Left renal cortex interstitium (tissue), 4 donors: ENCODE measurements at regions not wholly inside any gene's neighbourhood (a gene's known extent, or its start where the extent isn't known, plus 50 kb on each side); places are given as distances from the start of the nearest gene placed in this dataset.

Experiments used
- DNase-seq, 4 donors: peaks; one replicate each; pipeline ENCODE4 v3.0.0-alpha.2; 2013; ENCODE audit warnings: low read depth in 4 of 4, low spot score in 2 of 4, missing footprints in 1 of 4

DNA sequence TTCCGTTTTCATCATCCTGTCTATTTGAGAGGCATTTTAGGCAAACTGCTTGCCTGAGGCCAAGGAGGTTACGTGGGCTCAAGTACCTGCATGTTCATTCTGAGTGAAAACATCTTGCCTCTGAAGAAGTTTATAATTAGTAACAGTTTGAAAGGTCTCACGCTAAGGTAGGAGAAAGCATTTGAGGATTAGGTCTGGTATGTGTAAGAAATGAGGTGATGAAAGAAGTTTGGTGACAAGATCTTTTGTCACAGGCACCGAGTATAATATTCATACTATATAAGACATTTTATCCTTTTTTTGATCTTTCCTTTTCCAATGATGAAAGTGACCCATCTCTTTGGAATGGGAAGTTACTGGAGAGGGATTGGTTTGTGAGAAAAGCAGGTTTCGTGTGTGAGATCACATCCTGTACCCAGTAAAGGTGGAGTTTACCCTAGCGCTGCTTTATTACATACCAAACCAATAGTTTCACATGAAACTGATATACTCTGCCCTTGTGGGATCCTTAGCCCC, 98.7 kb upstream of the PDC start:
- no peak for DNase-seq

DNA sequence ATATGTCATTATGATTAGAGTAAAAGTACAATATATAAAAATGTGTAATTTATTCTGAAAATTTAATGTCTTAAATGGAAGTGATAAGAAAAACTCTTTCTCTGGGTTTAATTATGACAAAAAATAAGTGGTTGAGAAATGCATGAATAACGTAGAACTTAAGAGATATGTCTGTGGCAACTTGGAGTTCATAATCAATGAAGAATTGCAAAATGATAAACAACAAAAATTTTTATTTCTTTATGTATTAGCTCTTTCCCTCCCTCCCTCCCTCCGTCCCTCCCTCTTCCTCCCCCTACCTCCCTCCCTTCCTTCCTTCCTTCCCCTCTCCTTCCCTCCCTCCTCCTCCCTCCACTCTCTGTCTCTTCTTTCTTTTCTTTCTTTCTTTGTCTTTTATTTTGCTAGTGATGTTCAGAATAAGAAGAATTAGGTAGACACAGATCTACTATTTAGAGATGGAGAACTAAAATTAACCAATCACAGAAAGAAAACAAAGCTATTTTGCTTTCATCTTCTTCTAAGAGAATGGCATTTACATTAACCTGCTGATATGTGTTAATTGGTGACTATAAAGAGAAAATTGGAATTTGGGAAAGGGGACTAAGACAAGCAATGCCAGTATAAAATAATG, 96.3 kb upstream of the PDC start:
- DNase-seq: no peak

DNA sequence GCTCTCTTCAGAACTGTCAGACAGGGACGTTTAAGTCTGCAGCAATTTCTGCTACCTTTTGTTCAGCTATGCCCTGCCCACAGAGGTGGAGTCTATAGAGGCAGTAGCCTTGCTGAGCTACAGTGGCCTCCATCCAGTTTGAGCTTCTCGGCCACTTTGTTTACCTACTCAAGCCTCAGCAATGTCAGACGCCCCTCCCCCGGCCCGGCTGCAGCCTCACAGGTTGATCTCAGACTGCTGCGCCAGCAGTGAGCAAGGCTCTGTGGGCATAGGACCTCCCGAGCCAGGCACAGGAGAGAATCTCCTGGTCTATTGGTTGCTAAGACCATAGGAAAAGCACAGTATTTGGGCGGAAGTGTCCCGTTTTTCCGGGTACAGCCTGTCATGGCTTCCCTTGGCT, 89.9 kb upstream of the PDC start:
- no peak for DNase-seq

DNA sequence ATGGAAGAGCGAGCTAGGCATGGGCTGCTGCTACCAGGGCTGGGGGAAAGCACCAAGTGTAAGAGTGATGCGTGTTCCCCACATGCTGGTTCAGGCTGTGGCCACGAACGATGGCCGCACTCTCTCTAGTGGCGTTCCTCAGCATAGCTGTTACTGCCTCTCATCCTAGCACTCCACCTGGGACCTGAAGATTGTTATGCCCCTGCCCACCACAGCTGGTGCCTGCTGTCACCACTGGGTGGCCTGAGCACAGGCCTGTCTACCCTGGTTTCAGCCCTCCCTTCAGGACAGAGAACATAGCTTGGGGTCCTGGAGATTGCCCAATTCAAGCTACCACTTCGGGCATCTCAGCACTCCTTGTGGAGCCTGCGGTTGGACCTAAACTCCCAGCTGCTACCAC, 80.1 kb upstream of the PDC start:
- DNase-seq: no peak

DNA sequence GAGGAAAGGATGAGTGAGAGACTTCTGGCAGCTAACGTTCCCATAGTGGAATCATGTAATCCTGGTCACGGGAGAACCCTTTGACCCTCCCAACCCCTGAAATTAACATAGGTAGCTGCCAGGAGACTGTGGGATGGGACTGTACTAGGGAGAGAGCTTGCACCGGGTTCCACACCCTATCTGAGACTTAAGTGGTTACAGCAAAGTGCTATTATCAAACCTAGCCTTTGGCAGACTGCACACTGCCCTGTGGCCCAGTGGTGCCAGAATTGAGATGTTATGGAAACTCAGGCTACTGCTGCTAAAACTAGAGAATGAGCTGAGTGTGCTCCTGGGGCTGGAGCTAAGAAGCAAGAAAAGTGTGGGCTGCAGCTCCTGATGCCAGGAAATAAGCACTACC, 79.6 kb upstream of the PDC start:
- no peak for DNase-seq

DNA sequence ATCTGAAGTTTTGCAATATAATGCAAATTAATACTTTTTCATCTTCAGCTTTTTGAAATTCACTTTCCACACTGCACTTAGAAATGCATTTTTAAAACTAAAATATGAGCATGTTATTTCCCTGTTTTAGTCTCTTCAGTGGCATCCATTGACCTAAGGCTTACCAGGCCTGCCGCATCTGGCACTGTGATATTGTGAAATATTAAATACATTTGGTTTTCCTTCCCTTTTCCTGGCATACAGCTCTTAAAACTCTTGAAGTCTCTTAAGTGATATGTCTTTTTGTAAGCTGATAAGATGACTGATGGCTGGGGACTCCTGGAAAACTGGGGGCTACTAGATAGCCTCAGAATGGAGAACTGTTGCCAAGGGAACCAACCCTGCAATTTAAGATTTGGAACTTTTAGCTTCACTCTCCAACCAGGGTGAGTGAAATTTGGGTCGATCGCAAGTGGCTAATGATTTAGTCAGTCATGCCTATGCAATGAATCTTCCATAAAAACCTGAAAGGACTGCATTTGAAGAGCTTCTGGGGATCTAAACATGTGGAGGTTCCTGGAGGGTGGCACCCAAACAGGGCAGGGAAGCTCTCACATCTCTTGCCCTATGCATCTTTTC, 75.5 kb upstream of the PDC start:
- no peak for DNase-seq

DNA sequence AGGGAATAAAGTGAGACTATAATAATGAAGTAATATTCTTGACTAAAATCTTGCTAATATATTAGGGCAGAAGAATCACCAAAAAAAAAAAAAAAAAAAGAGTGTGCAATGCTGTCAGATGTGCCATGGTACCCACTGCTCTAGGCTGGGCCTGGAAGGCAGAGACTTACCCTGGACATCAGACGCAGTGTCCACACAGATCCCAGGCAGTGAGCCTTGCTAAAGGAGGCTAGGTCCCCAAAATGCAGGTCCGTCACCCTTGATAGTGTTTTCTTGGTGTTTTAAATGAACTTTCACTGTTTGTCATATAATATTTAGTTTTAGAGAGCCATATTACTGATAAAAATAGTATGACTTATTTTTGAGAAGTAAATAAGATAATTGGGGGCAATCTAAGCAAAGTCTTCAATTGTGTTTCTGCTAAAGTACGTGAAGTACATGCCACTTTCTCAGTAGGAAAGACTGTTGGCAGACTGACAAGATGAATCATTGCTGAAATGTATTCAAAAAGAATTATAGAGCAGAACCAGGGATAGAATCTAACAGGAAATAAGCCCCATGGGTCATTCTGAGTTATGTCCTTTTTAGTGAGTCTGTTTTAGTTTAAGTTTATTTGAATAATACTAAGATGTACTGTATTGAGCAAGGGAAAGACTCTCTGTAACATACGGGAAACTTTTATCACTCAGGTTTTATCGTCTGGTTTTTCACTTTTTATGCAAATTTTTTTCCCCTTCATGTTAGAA, 74.6 kb upstream of the PDC start:
- DNase-seq: no peak

DNA sequence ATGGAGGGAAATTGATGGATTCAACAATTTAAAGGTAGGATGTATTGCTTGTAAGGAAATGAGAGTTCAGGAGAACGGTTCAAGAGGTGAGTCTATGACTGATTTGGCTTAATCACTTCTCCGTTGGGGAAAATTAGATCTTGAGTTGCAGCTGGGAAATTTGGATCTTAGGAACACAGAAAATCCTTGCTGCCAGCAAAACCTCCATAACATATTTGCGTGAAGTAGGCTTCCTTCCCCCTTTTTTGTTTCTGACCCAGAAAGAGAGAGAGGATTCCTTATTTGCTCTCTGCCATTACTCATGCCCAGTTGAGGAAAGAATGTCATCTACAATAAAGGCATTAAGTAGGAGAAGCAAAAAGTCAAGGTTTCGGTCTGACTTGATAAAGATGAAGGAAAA, 73.5 kb upstream of the PDC start:
- DNase-seq: no peak

DNA sequence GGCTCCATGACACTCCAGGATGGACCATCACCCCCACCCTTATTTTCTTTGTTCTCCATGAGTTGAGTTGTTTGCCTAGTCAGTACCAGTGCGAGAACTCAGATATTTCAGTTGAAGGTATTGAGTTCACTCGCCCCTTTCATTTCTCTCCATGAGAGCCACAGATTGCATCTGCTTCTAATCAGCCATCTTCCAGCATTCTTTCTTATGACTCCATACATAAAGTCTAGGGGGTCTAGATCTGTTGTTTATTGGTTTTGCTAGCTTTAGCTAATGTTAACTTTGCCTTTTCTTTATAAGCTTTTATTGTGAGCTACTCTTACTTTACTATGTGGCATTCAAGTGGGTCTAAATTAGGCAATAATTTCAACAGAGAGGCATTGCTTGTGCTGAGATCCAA, 71.6 kb upstream of the PDC start:
- DNase-seq: no peak

DNA sequence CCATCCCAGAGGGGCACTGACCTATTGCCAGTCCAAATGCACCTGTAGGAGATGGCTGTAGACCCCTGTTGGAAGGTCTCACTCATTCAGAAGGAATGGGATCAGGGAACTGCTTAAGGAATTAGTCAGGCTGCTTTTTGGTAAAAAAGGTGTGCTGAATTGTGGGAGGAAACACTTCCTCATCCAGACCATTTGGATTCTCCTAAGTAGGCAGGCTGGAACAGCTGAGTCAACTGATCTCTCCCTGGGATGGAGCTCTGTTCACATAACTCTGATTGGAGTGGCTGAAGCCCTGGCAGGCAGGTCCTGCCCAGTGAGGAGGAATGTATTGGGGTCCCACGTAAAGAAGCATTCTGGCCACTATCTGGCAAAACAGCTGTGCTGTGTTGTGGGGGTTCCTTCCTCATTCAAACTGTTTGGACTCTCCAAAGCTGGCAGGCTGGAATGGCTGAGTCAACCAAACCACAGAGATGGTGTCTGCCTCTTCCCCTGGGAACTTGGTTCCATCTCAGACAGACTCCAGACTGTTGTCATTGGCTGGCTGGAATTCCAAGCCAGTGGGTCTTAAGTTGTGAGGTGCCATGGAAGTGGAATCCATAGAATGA, 70.7 kb upstream of the PDC start:
- DNase-seq: no peak

DNA sequence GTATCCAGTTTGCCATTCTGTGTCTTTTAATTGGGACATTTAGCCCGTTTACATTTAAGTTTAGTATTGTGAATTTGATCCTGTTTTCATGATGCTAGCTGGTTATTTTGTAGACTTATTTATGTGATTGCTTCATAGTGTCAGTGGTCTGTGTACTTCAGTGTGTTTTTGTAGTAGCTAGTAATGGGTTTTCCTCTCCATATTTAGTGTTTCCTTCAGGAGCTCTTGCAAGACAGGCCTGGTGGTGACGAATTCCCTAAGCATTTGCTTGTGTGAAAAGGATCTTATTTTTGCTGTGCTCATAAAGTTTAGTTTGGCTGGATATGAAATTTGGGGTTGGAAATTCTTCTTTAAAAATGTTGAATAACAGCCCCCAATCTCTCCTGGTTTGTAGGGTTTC, 69.2 kb upstream of the PDC start:
- DNase-seq: no peak

DNA sequence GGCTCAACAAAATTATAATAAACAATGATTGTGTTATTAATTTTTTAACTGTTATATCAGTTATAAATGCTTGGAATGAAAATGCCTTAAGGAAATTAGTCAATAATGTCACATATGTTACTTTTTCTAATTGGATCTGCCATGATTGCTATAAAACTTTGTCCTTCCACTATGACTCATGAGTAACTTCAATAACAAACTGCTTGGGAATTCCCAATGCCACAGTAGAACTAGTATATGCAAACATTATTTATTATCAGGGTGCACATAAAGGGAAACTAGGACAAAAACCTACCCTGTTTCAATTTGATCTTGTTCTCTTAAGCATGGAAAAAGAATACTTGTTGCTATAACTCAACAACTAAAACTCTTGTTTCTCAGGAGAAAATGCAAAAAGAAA, 59.1 kb upstream of the PDC start:
- no peak for DNase-seq

DNA sequence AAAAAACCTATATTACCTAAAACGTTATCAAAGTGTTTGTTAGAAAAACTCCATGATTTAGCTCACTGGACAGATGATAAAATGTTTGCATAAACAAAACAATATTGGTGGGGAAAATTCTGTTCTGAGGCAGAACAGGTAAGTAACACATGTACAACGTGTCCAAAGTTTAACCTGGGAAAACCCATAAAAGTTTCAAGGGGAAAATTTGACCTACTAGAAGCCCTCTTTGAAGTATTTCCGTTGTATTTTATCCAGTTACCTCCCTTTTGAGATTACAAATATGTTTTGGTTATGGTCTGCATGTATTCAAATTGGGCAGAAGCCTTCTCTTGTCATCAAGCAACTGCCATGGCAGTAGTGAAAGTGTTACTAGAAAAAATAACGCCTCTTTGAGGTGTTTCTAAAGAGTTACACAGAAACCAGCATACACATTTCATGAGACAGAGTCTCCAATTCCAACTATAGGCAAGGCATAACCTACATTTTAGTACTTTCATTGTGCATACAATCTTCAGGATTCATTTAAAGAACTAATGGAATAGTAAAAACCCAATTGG, 58.0 kb upstream of the PDC start:
- DNase-seq: no peak

DNA sequence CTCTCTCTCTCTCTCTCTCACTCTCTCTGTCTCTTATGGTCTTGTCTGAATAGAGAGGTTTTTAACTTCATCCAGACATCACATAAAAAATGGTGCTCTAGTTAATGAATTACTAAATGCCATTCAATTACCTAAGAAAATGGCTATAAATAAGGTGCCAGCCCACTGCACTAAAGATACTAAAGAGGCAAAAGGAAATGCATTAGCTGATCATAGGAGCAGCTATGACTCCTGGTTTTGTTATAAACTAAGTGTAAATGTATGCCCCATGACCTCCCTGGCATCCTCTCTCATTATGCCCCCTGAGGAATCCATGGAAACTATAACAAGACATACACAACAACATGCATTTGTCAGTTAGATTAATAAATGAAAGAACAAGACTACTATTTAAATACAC, 57.5 kb upstream of the PDC start:
- no peak for DNase-seq

DNA sequence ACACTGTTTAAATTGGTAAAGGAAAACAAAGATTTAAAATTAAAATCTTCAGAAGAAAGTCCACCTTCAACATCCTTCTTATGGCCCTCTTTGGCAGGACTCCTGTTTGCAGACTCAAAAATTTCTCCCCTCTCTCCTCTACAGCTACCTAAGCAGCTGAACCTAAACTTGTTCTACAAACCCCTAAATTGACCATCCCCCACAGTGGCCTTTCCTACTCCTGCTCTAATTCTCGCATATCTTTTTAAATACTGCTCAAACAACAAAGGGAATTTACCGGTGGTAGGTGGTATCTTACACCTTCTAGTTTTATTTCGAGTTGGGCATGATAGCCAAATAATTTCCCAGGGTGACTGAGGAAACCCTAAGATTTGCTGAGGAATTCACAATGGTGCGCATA, 53.5 kb upstream of the PDC start:
- DNase-seq: no peak

DNA sequence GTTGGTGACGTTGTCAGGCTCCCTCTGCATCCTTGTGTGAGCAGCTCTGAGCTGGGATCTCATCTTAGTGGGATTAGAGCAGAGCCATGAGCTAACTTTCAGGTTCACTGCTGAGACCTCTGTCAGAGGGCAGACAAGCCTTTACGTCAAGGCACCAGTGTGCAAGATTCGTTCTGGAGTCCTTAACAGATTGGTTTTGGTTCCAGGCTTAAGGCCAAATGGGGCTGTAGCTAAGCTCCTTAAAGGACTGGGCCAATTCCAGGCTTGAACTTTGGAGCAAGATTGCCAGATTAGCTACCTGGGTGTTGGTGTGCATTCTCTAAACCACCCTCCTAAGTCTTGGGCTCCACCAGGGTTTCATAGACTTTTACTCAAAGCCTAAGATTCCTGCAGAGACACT, 52.6 kb upstream of the PDC start:
- no peak for DNase-seq

DNA sequence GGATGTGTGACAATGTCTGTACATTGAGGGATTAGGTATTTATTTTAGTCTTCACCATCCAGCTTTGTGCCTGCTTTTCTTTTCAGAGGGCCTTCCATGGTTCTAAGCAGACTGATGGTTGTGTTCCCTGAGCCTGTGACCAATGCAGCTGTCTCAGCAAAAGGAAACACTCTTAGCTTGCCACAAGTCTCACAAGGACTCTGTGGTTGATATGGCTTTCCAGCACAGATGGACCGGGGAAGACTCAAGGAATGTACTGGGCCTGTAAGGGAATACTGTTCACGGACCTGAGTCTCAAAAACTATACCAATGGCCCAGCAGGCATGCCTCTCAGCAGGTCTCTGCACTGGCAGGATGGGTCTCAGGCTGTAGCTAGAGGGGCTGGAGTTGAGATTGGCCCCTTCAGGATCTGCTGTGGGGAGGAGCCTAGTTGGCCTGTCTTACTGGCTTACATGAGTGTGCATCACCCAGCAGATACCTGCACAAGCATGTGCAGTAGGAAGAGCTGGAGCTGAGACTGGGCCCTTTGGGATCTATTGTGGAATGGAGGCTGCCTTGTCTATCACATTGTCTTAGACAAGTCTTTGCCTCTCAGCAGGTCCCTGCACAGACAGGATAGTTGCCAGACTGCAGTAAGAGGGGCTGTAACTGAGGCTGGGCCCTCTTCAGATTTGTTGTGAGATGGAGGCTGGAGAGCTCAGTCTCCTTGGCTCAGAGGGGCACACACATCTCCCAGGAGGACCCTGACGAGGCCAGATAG, 52.0 kb upstream of the PDC start:
- DNase-seq: no peak

DNA sequence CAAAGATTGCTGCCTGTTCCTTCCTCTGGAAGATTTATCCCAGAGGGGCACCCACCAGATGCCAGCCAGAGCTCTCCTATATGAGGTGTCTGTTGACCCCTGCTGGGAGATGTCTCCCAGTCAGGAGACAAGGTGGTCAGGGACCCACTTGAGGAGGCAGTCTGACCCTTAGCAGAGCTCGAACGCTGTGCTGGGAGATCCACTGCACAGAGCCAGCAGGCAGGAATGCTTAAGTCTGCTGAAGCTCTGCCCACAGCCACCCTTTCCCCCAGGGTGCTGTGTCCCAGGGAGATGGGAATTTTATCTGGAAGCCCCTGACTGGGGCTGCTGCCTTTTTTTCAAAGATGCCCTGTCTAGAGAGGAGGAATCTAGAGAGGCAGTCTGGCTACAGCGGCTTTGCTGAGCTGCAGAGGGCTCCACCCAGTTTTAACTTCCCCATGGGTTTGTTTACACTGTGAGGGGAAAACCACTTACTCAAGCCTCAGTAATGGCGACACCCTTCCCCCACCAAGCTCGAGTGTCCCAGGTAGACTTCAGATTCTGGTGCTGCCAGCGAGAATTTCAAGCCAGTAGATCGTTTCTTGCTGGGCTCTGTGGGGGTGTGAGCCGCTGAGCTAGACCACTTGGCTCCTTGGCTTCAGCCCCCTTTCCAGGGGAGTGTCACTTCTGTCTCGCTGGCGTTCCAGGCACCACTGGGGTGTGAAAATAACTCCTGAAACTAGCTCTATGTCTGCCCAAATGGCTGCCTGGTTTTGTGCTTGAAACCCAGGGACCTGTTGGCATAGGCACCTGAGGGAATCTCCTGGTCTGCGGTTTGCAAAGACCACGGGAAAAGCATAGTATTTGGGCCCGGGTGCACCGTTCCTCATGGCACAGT, 51.1 kb upstream of the PDC start:
- no peak for DNase-seq
